Effector memory CD8-positive, alpha-beta T cell (primary cell): ENCODE measurements at regions not wholly inside any gene's neighbourhood (a gene's known extent, or its start where the extent isn't known, plus 50 kb on each side); places are given as distances from the start of the nearest gene placed in this dataset.

Source experiments
- ATAC-seq: fragments of 150-1000 bp; cut with Tn5 transposase; replicated peaks from 2 replicates; pipeline ENCODE4 v1.10.0; 2021; ENCODE audit warnings: mild to moderate bottlenecking, moderate library complexity
- DNase-seq, 3 experiments: peaks; one replicate each; pipeline ENCODE4 v3.0.0; 2021
- H3K27ac Mint-ChIP-seq, 2 donors: one replicate each; pipeline ENCODE4 v1.8.0; 2022; ENCODE audit warnings: mild to moderate bottlenecking in 2 of 2, mixed read lengths in 2 of 2, moderate library complexity in 2 of 2
- H3K27me3 Mint-ChIP-seq, 2 donors: one replicate each; pipeline ENCODE4 v1.8.0; 2022; ENCODE audit warnings: mixed read lengths in 2 of 2
- H3K36me3 Mint-ChIP-seq: one replicate; pipeline ENCODE4 v1.8.0; 2022; ENCODE audit warnings: mild to moderate bottlenecking, moderate library complexity, mixed read lengths; ENCODE audit not compliant: insufficient read depth
- H3K4me1 Mint-ChIP-seq, 2 donors: one replicate each; pipeline ENCODE4 v1.8.0; 2022; ENCODE audit warnings: low read depth in 2 of 2, mixed read lengths in 2 of 2
- H3K4me3 Mint-ChIP-seq, 2 donors: one replicate each; pipeline ENCODE4 v1.8.0; 2022; ENCODE audit warnings: mild to moderate bottlenecking in 2 of 2, mixed read lengths in 2 of 2, moderate library complexity in 2 of 2
- H3K9me3 Mint-ChIP-seq, 2 donors: one replicate each; pipeline ENCODE4 v1.8.0; 2022; ENCODE audit warnings: mixed read lengths in 2 of 2

DNA sequence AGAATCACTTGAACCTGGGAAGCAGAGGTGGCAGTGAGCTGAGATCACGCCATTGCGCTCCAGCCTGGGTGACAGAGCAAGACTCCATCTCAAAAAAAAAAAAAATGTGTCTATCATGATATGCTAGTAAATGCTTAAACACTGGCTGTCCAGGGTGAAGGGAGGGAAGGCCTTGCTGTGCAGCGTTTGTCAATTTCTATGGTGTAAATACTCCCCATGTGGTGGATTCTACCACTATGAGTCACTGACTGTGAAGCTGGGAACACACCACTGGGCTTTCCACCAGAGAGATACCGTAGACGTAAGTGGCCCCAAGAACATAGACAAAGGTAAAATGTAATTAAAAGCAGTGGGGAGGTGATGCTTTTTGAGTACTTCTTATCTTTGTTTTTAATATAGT, 51.3 kb upstream of the LEF1 start:
- ATAC-seq (no peak), DNase-seq (no peak)
- H3K36me3 Mint-ChIP-seq = no peaks in the 10 kb centered on the region
- no peaks in the 10 kb centered on the region for H3K9me3 Mint-ChIP-seq
- no peaks in the 10 kb centered on the region for H3K27me3 Mint-ChIP-seq
- H3K27ac Mint-ChIP-seq = no peak overlapping the region
- no peak overlapping the region for H3K4me3 Mint-ChIP-seq
- no peaks in the 10 kb centered on the region for H3K4me1 Mint-ChIP-seq
